Coronary artery (tissue), 2 donors: ENCODE measurements at regions not wholly inside any gene's neighbourhood (a gene's known extent, or its start where the extent isn't known, plus 50 kb on each side); places are given as distances from the start of the nearest gene placed in this dataset.

ENCODE experiments used
- DNase-seq: peaks from one replicate; pipeline ENCODE4 v3.0.0-alpha.2; 2017; ENCODE audit warnings: low spot score
- H3K27ac ChIP-seq, 2 donors: fragments of 200-600 bp; sonication (generic); one replicate each; pipeline ENCODE4 v1.5.1; 2016 to 2019
- H3K4me3 ChIP-seq: fragments of 200-600 bp; sonication (generic); 2 replicates; pipeline ENCODE4 v1.5.1; 2016; ENCODE audit warnings: mild to moderate bottlenecking, moderate library complexity
- TF ChIP-seq, protein P1 (sequence below): fragments of 200-600 bp; sonication (generic); IDR thresholded peaks from one replicate; pipeline ENCODE4 v1.5.1; 2019; ENCODE audit warnings: antibody characterized with exemption

DNA sequence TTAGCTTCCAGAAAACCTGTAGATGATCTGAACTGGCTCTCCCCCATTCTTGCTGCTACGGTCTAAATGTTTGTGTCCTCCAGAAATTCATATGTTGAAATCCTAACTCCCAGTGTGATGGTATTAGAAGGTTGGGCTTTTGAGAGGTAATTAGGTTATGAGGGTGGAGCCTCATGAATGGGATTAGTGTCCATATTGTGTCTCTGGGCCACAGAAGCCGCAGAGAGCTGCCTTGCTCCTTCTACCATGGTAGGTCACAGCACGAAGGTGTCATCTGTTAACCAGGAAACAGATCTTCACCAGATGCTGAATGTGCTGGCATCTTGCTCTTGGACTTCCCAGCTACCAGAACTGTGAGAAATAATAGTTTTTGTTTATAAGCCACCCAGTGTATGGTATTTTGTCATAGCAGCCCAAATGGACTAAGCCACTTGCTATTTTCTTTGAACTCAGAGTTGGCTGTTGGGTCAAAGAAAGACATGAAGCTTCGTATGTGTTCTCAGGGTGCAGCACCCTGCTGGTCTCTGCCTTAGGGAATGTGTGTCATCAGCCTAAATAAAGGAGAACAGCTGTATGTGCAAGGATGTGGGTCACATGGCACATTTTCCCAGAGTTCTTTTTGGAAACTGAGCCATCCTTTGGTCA, 317.5 kb upstream of the SLCO3A1 start:
- no peak overlapping the region for H3K4me3 ChIP-seq
- TF ChIP-seq, protein P1, sequence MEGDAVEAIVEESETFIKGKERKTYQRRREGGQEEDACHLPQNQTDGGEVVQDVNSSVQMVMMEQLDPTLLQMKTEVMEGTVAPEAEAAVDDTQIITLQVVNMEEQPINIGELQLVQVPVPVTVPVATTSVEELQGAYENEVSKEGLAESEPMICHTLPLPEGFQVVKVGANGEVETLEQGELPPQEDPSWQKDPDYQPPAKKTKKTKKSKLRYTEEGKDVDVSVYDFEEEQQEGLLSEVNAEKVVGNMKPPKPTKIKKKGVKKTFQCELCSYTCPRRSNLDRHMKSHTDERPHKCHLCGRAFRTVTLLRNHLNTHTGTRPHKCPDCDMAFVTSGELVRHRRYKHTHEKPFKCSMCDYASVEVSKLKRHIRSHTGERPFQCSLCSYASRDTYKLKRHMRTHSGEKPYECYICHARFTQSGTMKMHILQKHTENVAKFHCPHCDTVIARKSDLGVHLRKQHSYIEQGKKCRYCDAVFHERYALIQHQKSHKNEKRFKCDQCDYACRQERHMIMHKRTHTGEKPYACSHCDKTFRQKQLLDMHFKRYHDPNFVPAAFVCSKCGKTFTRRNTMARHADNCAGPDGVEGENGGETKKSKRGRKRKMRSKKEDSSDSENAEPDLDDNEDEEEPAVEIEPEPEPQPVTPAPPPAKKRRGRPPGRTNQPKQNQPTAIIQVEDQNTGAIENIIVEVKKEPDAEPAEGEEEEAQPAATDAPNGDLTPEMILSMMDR, result no peak
- no peak for DNase-seq
- no peak overlapping the region for H3K27ac ChIP-seq

DNA sequence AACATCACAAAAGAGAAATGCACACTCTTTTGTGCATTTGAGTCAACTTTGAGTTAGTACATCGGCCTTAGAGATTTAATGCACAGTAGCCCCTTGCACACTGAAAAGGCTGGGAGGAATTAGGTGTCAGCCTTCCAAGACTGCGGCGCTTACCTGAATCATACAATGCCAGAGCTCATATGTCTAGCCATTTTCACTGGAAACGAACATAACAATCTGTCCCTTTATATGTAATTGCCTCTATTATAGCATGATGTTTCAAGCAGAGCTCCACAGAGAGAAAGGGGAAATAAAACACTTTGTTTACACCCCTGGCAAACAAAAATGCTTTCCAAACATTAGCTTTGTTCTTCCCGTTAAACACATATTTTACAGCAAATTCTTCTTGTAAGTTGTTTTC, 315.7 kb upstream of the SLCO3A1 start:
- no peak for DNase-seq
- TF ChIP-seq, protein P1, result no peak
- H3K27ac ChIP-seq, result no peak overlapping the region
- H3K4me3 ChIP-seq, result no peak overlapping the region

DNA sequence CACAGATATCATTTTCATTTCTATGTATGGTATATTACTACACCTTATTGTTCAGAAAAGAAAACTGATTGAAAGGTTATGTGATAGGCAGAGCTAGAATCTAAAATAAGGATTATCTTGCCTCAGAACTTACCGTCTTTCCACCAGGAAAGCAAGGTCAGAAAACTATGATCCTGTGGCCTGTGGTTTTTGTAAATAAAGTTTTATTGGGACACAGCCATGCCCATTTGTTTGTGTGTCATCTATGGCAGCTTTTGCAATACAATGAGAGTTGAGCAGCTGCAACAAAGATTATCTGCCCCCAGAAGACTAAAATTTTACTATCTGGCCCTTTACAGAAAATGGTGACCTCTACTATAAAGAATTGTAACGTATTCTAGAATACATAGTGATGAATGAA, 314.7 kb upstream of the SLCO3A1 start:
- no peak for DNase-seq
- H3K27ac ChIP-seq, result no peak overlapping the region
- TF ChIP-seq, protein P1, result no peak
- no peak overlapping the region for H3K4me3 ChIP-seq

DNA sequence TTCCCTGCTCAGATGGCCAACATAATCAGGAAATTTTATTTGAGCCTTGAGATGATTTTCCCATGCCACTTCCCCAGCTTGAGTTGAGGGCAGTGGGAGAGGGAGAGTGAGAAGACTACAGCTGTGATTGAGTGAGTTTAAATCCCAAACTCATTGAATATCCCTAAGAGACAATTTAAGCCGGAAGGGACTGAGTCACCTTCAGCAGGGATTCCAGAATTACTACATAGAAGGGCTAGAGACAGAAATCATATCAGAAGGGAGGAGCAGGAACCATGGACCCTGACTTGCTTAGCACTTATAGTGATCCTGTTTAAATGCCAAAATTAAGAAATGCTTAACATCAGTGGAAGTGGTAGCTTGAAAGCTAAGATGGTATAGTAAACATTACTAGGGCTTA, 312.2 kb upstream of the SLCO3A1 start:
- DNase-seq, result no peak
- Histone ChIP-seq H3K27ac (no peak overlapping the region), H3K4me3 (no peak overlapping the region)
- TF ChIP-seq, protein P1, result no peak

DNA sequence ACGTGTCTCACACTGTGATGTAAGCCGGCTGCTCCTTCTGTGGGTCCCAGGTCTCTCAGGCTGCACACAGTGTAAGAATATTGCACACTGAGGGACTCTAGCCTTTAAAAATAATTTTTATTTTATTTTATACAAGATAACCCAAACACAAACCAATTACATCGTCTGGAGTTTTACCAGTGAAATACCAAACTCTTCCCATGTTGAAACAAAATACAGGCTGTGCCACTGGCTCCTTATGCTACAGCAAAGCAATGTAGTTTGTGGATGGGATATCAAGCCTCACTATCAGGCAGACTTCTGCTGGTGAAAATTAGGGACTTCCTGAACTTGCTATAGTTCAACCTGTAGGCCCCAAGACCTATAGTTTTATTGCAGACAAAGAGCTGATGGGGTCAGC, 311.3 kb upstream of the SLCO3A1 start:
- TF ChIP-seq, protein P1, result no peak
- no peak overlapping the region for H3K27ac ChIP-seq
- H3K4me3 ChIP-seq, result no peak overlapping the region
- no peak for DNase-seq

DNA sequence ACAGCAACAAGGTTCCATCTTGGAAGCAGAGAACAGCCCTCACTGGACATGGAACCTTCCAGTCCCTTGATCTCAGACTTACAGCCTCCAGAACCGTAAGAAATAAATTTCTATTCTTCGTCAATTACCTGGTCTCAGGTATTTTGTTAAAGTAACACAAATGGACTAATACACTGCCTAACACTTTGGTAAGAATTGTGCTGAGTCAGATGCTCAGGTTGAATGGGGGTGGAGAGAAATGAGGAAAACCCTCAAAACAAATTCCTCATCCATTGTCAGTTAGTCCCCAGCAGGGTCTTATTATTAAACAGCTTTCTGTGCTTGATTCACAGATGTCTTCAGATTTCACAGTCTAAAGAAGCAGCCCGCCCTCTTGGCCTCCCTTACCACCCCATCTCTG, 306.2 kb upstream of the SLCO3A1 start:
- DNase-seq, result no peak
- TF ChIP-seq, protein P1, result no peak
- Histone ChIP-seq H3K27ac (no peak overlapping the region), H3K4me3 (no peak overlapping the region)

DNA sequence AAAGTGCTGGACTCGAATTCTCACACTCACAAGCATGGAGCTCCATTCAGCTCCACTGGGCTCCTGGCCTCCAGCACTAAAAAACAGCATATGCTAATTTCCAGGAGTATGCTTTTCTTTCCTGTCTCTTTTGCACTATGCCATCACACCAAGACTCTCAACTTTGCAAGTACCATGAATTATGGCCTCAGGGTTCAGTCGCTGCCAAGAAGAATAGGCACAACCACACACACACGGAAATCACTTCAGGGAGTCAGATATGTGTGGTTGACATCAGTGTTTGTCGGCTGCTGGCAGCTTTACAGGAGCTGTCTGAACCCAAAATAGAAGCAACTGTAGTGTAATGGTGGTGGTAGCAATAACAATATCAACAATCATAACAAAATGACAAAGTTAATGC, 305.0 kb upstream of the SLCO3A1 start:
- no peak for DNase-seq
- Histone ChIP-seq H3K27ac (no peak overlapping the region), H3K4me3 (no peak overlapping the region)
- TF ChIP-seq, protein P1, result no peak
